SK-N-SH treated with all-trans-retinoic acid at 6 μM for 48 hours (cell line): ENCODE measurements at regions not wholly inside any gene's neighbourhood (a gene's known extent, or its start where the extent isn't known, plus 50 kb on each side); places are given as distances from the start of the nearest gene placed in this dataset.

Experiments
- ATAC-seq: fragments of 200-7000 bp; cut with Tn5 transposase; 3 replicates; pipeline ENCODE4 v1.9.1; 2020; ENCODE audit warnings: mild to moderate bottlenecking, moderate library complexity
- ARNTL ChIP-seq: fragments of 450-650 bp; formaldehyde crosslinking; IDR thresholded peaks from 2 replicates; pipeline ENCODE4 v1.5.0; 2020; ENCODE audit warnings: low read depth, mild to moderate bottlenecking, moderate library complexity, borderline replicate concordance
- BACH2 ChIP-seq: fragments of 250-450 bp; sonication (Bioruptor Pico); IDR thresholded peaks from 2 replicates; pipeline ENCODE4 v1.9.0; 2021; ENCODE audit warnings: mild to moderate bottlenecking, borderline replicate concordance
- CSDC2 ChIP-seq: fragments of 250-450 bp; sonication (Bioruptor Pico); IDR thresholded peaks from 2 replicates; pipeline ENCODE4 v1.5.0; 2020; ENCODE audit warnings: mild to moderate bottlenecking, moderate library complexity
- ESRRG ChIP-seq: fragments of 250-450 bp; sonication (Bioruptor Pico); IDR thresholded peaks from 2 replicates; pipeline ENCODE4 v1.6.1; 2021; ENCODE audit warnings: mild to moderate bottlenecking
- GLIS3 ChIP-seq: fragments of 250-450 bp; sonication (Bioruptor Pico); IDR thresholded peaks from 2 replicates; pipeline ENCODE4 v1.5.0; 2020; ENCODE audit warnings: mild to moderate bottlenecking, moderate library complexity
- ISL1 ChIP-seq: fragments of 250-450 bp; sonication (Bioruptor Pico); IDR thresholded peaks from 2 replicates; pipeline ENCODE4 v2.1.2; 2022; ENCODE audit warnings: mild to moderate bottlenecking, moderate library complexity
- OSR1 ChIP-seq: fragments of 250-450 bp; sonication (Bioruptor Pico); IDR thresholded peaks from 2 replicates; pipeline ENCODE4 v1.8.0; 2022; ENCODE audit warnings: moderate library complexity, mild to moderate bottlenecking, inconsistent platforms
- PPARA ChIP-seq: fragments of 250-450 bp; sonication (Bioruptor Pico); IDR thresholded peaks from 2 replicates; pipeline ENCODE4 v1.5.0; 2020; ENCODE audit warnings: mild to moderate bottlenecking, borderline replicate concordance
- RARB ChIP-seq: fragments of 250-450 bp; sonication (Bioruptor Pico); IDR thresholded peaks from 2 replicates; pipeline ENCODE4 v1.8.0; 2021; ENCODE audit warnings: mild to moderate bottlenecking, moderate library complexity
- SNAI2 ChIP-seq: fragments of 250-450 bp; sonication (Bioruptor Pico); IDR thresholded peaks from 2 replicates; pipeline ENCODE4 v1.5.0; 2020; ENCODE audit warnings: mild to moderate bottlenecking, moderate library complexity
- TCF4 ChIP-seq: fragments of 250-450 bp; sonication (Bioruptor Pico); IDR thresholded peaks from 2 replicates; pipeline ENCODE4 v1.8.0; 2021; ENCODE audit warnings: mild to moderate bottlenecking, moderate library complexity, borderline replicate concordance
- TOX ChIP-seq: fragments of 250-450 bp; sonication (Bioruptor Pico); IDR thresholded peaks from 2 replicates; pipeline ENCODE4 v1.8.0; 2021; ENCODE audit warnings: mild to moderate bottlenecking, moderate library complexity, borderline replicate concordance
- ZC3H10 ChIP-seq: fragments of 250-450 bp; sonication (Bioruptor Pico); IDR thresholded peaks from 2 replicates; pipeline ENCODE4 v1.5.1; 2021; ENCODE audit warnings: mild to moderate bottlenecking, moderate library complexity
- ZFP3 ChIP-seq: fragments of 250-450 bp; sonication (Bioruptor Pico); IDR thresholded peaks from 2 replicates; pipeline ENCODE4 v1.5.0; 2020; ENCODE audit warnings: mild to moderate bottlenecking, moderate library complexity
- ZFP30 ChIP-seq: fragments of 450-650 bp; formaldehyde crosslinking; IDR thresholded peaks from 2 replicates; pipeline ENCODE4 v1.5.0; 2022; ENCODE audit warnings: mild to moderate bottlenecking, moderate library complexity
- ZNF565 ChIP-seq: fragments of 450-650 bp; formaldehyde crosslinking; conservative IDR thresholded peaks from 2 replicates; pipeline ENCODE4 v1.5.0; 2020; ENCODE audit warnings: low read depth, mild to moderate bottlenecking, moderate library complexity
- ZNF70 ChIP-seq: fragments of 450-650 bp; formaldehyde crosslinking; IDR thresholded peaks from 2 replicates; pipeline ENCODE4 v1.5.0; 2020; ENCODE audit warnings: mild to moderate bottlenecking, moderate library complexity
- ZNF8 ChIP-seq: fragments of 450-650 bp; formaldehyde crosslinking; IDR thresholded peaks from 2 replicates; pipeline ENCODE4 v1.5.0; 2020; ENCODE audit warnings: mild to moderate bottlenecking, moderate library complexity
- TF ChIP-seq, protein P1 (sequence below): fragments of 250-450 bp; sonication (Bioruptor Pico); IDR thresholded peaks from 2 replicates; pipeline ENCODE4 v1.5.1; 2021; ENCODE audit warnings: mild to moderate bottlenecking, moderate library complexity
- TF ChIP-seq, protein P2 (sequence below): fragments of 250-450 bp; sonication (Bioruptor Pico); IDR thresholded peaks from 2 replicates; pipeline ENCODE4 v1.8.0; 2020; ENCODE audit warnings: mild to moderate bottlenecking, moderate library complexity, borderline replicate concordance
- TF ChIP-seq, protein P3 (sequence below): fragments of 250-450 bp; sonication (Bioruptor Pico); IDR thresholded peaks from 2 replicates; pipeline ENCODE4 v1.5.0; 2020; ENCODE audit warnings: mild to moderate bottlenecking, moderate library complexity

DNA sequence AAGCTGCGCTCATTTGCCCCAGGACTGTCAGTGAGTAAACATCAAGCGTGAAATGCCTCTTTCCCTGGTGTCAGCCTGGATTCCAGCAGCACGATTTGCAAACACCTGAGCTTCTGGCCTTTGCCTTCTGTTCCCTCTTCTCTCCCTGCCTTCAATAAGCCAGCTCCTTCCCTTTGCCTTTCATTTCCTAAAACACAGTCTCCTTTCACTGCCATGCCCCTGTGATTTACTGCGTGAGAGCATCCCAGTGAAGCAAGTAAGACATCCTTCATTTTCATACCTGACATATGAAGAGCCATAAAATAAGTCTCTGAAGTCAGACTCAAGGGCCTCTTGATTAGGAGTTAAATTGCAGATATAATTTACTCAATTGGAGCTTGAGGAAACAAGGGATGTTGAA is 681.8 kb downstream of the TYW1 start:
- no peak for ATAC-seq
- TF ChIP-seq, protein P1, sequence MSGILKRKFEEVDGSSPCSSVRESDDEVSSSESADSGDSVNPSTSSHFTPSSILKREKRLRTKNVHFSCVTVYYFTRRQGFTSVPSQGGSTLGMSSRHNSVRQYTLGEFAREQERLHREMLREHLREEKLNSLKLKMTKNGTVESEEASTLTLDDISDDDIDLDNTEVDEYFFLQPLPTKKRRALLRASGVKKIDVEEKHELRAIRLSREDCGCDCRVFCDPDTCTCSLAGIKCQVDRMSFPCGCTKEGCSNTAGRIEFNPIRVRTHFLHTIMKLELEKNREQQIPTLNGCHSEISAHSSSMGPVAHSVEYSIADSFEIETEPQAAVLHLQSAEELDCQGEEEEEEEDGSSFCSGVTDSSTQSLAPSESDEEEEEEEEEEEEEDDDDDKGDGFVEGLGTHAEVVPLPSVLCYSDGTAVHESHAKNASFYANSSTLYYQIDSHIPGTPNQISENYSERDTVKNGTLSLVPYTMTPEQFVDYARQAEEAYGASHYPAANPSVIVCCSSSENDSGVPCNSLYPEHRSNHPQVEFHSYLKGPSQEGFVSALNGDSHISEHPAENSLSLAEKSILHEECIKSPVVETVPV (CRISPR knock-in tag), result no peak
- no peak for TF ChIP-seq GLIS3

DNA sequence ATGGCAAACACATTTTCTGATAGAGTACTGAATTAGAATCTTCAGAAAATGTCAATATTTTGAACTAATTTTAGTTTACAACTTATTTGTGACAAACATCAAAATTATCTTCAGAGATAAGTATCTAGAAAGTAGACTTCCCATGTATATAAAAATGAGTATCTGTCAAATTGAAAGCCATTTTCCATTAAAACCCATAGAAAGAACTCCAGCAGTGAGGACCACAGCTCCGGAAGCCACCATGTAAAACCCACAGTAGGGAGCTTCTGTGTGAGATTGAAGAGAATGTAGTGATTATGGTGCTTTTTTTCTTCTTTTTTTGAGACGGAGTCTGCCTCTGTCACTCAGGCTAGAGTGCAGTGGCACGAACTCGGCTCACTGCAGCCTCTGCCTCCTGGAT is 687.0 kb downstream of the TYW1 start:
- ATAC-seq, result no peak
- TF ChIP-seq ZFP3 (no peak), ARNTL (CRISPR knock-in tag) (no peak), TCF4 (CRISPR knock-in tag) (no peak), ZFP30 (CRISPR knock-in tag) (no peak), GLIS3 (no peak), ZNF565 (CRISPR knock-in tag) (no peak), OSR1 (CRISPR knock-in tag) (no peak), ESRRG (CRISPR knock-in tag) (no peak), BACH2 (no peak)

DNA sequence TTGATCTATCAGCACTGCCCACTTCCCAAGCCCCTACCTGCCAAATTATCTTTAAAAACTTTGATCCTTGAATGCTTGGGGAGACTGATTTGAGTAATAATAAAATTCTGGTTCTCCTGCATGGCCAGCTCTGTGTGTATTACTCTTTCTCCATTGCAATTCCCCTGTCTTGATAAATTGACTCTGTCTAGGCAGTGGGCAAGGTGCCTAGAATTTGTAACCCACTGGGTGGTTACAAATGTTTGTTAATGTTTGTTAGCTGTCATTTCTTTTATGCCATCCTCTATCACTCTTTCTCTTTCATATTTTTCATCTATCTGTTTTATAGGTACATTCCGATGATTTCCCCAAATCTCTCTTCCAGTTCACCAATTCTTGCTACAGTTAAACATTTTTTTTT is 694.1 kb downstream of the TYW1 start:
- TF ChIP-seq ISL1 (CRISPR knock-in tag) (no peak), ESRRG (CRISPR knock-in tag) (no peak), ZFP30 (CRISPR knock-in tag) (no peak), PPARA (no peak), ARNTL (CRISPR knock-in tag) (no peak), RARB (no peak), GLIS3 (no peak), ZC3H10 (CRISPR knock-in tag) (no peak), ZNF8 (CRISPR knock-in tag) (no peak), SNAI2 (no peak), TOX (CRISPR knock-in tag) (no peak), OSR1 (CRISPR knock-in tag) (no peak), ZNF70 (CRISPR knock-in tag) (no peak), CSDC2 (no peak)
- TF ChIP-seq, protein P2, sequence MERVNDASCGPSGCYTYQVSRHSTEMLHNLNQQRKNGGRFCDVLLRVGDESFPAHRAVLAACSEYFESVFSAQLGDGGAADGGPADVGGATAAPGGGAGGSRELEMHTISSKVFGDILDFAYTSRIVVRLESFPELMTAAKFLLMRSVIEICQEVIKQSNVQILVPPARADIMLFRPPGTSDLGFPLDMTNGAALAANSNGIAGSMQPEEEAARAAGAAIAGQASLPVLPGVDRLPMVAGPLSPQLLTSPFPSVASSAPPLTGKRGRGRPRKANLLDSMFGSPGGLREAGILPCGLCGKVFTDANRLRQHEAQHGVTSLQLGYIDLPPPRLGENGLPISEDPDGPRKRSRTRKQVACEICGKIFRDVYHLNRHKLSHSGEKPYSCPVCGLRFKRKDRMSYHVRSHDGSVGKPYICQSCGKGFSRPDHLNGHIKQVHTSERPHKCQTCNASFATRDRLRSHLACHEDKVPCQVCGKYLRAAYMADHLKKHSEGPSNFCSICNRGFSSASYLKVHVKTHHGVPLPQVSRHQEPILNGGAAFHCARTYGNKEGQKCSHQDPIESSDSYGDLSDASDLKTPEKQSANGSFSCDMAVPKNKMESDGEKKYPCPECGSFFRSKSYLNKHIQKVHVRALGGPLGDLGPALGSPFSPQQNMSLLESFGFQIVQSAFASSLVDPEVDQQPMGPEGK (CRISPR knock-in tag), result no peak
- TF ChIP-seq, protein P3, sequence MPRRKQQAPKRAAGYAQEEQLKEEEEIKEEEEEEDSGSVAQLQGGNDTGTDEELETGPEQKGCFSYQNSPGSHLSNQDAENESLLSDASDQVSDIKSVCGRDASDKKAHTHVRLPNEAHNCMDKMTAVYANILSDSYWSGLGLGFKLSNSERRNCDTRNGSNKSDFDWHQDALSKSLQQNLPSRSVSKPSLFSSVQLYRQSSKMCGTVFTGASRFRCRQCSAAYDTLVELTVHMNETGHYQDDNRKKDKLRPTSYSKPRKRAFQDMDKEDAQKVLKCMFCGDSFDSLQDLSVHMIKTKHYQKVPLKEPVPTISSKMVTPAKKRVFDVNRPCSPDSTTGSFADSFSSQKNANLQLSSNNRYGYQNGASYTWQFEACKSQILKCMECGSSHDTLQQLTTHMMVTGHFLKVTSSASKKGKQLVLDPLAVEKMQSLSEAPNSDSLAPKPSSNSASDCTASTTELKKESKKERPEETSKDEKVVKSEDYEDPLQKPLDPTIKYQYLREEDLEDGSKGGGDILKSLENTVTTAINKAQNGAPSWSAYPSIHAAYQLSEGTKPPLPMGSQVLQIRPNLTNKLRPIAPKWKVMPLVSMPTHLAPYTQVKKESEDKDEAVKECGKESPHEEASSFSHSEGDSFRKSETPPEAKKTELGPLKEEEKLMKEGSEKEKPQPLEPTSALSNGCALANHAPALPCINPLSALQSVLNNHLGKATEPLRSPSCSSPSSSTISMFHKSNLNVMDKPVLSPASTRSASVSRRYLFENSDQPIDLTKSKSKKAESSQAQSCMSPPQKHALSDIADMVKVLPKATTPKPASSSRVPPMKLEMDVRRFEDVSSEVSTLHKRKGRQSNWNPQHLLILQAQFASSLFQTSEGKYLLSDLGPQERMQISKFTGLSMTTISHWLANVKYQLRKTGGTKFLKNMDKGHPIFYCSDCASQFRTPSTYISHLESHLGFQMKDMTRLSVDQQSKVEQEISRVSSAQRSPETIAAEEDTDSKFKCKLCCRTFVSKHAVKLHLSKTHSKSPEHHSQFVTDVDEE (CRISPR knock-in tag), result no peak
- TF ChIP-seq, protein P1 (CRISPR knock-in tag), result no peak
- ATAC-seq, result no peak

DNA sequence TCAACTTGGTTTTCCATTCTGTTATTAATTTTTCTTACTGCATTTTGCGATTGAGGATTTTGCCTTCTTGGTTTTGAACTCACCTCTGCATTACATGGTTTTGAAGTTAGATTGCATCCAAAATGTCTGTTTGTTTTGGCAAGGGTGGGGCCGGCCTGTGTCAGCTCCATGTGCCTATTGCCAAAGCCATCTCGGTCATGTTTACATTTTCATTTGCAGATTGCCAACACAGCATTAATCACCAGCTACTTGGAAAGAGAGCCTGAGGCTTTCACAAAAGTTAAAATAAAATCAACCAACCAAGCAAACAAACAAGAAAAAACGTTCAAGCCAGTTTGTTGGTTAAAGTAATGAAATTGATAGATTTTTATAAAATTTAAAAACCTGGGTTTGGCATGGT is 695.8 kb downstream of the TYW1 start:
- no peak for ATAC-seq
- TF ChIP-seq, protein P2 (CRISPR knock-in tag), result no peak
- TF ChIP-seq ISL1 (CRISPR knock-in tag) (no peak), TCF4 (CRISPR knock-in tag) (no peak), TOX (CRISPR knock-in tag) (no peak), ZC3H10 (CRISPR knock-in tag) (no peak), GLIS3 (no peak), ZNF8 (CRISPR knock-in tag) (no peak), ARNTL (CRISPR knock-in tag) (no peak), ESRRG (CRISPR knock-in tag) (no peak), PPARA (no peak), ZFP3 (no peak)
- TF ChIP-seq, protein P3 (CRISPR knock-in tag), result no peak
